ENCODE measurements at regions not wholly inside any gene's neighbourhood (a gene's known extent, or its start where the extent isn't known, plus 50 kb on each side); places are given as distances from the start of the nearest gene placed in this dataset.

DNA sequence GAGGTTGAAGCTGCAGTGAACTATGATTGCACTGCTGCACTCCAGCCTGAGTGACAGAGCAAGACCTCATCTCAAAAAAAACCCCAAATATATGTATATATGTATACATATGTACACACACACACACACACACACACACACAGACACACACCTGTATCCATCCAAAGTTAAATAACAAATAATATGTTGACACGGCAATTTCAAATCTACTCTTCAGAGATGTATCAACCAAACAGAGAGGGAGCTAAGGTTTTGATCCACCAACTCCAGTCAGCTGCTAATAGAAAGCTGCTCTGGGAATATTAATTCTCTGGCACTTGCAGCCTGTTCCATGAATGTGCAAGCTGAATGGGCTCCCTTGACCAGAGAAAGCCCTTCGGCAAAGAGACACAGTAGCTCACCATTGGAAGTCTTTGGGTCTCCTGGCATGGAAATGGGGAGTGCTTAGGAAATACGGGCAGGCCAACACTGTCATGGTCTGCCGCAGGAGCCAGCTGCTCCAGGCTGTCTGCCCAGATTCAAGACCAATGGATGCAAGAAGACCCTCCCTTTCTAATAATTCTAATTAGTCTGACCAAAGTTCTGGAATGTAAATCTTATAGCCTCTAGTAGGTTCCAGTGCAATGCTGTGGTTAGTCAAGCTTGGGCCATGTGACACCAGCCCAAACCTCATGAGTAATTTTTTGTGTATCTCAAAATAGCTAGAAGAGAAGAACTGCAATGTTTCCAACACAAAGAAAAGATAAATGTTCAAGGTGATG, 299.8 kb downstream of the KBTBD8 start:
- POLR2A ChIA-PET, result no interaction called here
- FAIRE-seq, result no peak

More for the DNA sequence above, 299.8 kb downstream of the KBTBD8 start:
- no peak overlapping the region for H2AFZ ChIP-seq (ENCODE audit: low read depth, low read length)
- no peak overlapping the region for H3K4me2 ChIP-seq (ENCODE audit: insufficient read depth, low read length)
- intact Hi-C loops (cut with micrococcal nuclease), result no loop called here
- H4K20me1 ChIP-seq (replicated peaks; ENCODE audit: control insufficient read depth, insufficient read depth, low read length), result no peaks in the 10 kb centered on the region
- H3K9me1 ChIP-seq (ENCODE audit: control insufficient read depth, insufficient read depth, low read length), result no peaks in the 10 kb centered on the region
- CTCF ChIA-PET (ENCODE audit: low intra/inter-chr PET ratio), result no interaction called here
- no peaks in the 10 kb centered on the region for H3K36me3 ChIP-seq (ENCODE audit: control insufficient read depth, insufficient read depth, low read length)
- H3K4me1 ChIP-seq (replicated peaks in 1 of 2; ENCODE audit: control insufficient read depth in 2 of 2, insufficient read depth in 2 of 2, low read length in 2 of 2), result no peaks in the 10 kb centered on the region
- no peaks in the 10 kb centered on the region for H3K79me2 ChIP-seq (ENCODE audit: control insufficient read depth, insufficient read depth, low read length)
- BruUV-seq (replicated peaks), result no TSS peak
- in situ Hi-C loops (cut with MboI), result no loop called here
- no peak overlapping the region for H3K27ac ChIP-seq (ENCODE audit: extremely low read depth, low read depth, low read length)
- no peaks in the 10 kb centered on the region for H3K27me3 ChIP-seq (ENCODE audit: control insufficient read depth in 2 of 2, insufficient read depth in 2 of 2, low read length in 2 of 2)
- no peak overlapping the region for H3K9ac ChIP-seq (ENCODE audit: insufficient read depth in 1 of 2, low read depth in 2 of 2, low read length in 2 of 2)
- 0% methylated on average over 4 of the region's 4 CpGs for WGBS (ENCODE audit: insufficient coverage, low coverage, missing lambda C conversion rate)
- DNase-seq (ENCODE audit: extremely low read depth in 1 of 4, low spot score in 3 of 4), result no peak
- no peak for ATAC-seq
- H3K9me3 ChIP-seq (replicated peaks; ENCODE audit: control insufficient read depth, insufficient read depth, low read depth, low read length), result no peaks in the 10 kb centered on the region
- TF ChIP-seq, protein P1, sequence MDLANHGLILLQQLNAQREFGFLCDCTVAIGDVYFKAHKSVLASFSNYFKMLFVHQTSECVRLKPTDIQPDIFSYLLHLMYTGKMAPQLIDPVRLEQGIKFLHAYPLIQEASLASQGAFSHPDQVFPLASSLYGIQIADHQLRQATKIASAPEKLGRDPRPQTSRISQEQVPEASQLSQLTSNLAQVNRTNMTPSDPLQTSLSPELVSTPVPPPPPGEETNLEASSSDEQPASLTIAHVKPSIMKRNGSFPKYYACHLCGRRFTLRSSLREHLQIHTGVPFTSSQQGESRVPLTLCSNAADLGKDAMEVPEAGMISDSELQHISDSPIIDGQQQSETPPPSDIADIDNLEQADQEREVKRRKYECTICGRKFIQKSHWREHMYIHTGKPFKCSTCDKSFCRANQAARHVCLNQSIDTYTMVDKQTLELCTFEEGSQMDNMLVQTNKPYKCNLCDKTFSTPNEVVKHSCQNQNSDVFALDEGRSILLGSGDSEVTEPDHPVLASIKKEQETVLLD (IDR thresholded peaks at IDR 0.05), result no peak
- TF ChIP-seq ZNF23 (CRISPR knock-in tag; IDR thresholded peaks at IDR 0.05) (no peak), DMBX1 (CRISPR knock-in tag; IDR thresholded peaks at IDR 0.05; ENCODE audit: borderline replicate concordance) (no peak), HSF4 (CRISPR knock-in tag; IDR thresholded peaks at IDR 0.05; ENCODE audit: borderline replicate concordance) (no peak), ZNF778 (CRISPR knock-in tag; IDR thresholded peaks at IDR 0.05) (no peak), MAX (CRISPR knock-in tag; IDR thresholded peaks at IDR 0.05) (no peak), CBX1 (IDR thresholded peaks at IDR 0.05; ENCODE audit: low read depth) (no peak), NR1H2 (CRISPR knock-in tag; IDR thresholded peaks at IDR 0.05) (no peak)
- TF ChIP-seq, protein P2, sequence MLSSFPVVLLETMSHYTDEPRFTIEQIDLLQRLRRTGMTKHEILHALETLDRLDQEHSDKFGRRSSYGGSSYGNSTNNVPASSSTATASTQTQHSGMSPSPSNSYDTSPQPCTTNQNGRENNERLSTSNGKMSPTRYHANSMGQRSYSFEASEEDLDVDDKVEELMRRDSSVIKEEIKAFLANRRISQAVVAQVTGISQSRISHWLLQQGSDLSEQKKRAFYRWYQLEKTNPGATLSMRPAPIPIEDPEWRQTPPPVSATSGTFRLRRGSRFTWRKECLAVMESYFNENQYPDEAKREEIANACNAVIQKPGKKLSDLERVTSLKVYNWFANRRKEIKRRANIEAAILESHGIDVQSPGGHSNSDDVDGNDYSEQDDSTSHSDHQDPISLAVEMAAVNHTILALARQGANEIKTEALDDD (IDR thresholded peaks at IDR 0.05), result no peak
- no peak overlapping the region for H3K4me3 ChIP-seq
